ENCODE measurements at regions not wholly inside any gene's neighbourhood (a gene's known extent, or its start where the extent isn't known, plus 50 kb on each side); places are given as distances from the start of the nearest gene placed in this dataset.
"Not testable (repeated sequence)": the region's sequence is repeated elsewhere in the genome, so short reads cannot be mapped to it uniquely, and the experiment has no call there.

- no peak for DNase-seq (ENCODE audit: low read depth)
- no peak overlapping the region for H3K4me3 ChIP-seq (ENCODE audit: low read depth, low read length)
- no peak for TF ChIP-seq CTCF (IDR thresholded peaks at IDR 0.05; ENCODE audit: insufficient read depth, low read depth, low read length, missing control alignments)
Observed at GRCh38 chr16:86075488-86075785, 176.5 kb downstream of the IRF8 start.

GRCh38 chr16:86075839-86076440 lies 177.0 kb downstream of the IRF8 start:
- H3K4me3 ChIP-seq (ENCODE audit: low read depth, low read length): no peak overlapping the region
- no peak for DNase-seq (ENCODE audit: low read depth)
- TF ChIP-seq CTCF (IDR thresholded peaks at IDR 0.05; ENCODE audit: insufficient read depth, low read depth, low read length, missing control alignments): no peak

- TF ChIP-seq CTCF (IDR thresholded peaks at IDR 0.05; ENCODE audit: insufficient read depth, low read depth, low read length, missing control alignments): no peak
- no peak overlapping the region for H3K4me3 ChIP-seq (ENCODE audit: low read depth, low read length)
- no peak for DNase-seq (ENCODE audit: low read depth)
Observed at GRCh38 chr16:86076606-86077005, 177.6 kb downstream of the IRF8 start.

GRCh38 chr16:86077243-86077940 lies 178.4 kb downstream of the IRF8 start:
- no peak for DNase-seq (ENCODE audit: low read depth)
- TF ChIP-seq CTCF (IDR thresholded peaks at IDR 0.05; ENCODE audit: insufficient read depth, low read depth, low read length, missing control alignments): no peak
- H3K4me3 ChIP-seq (ENCODE audit: low read depth, low read length): no peak overlapping the region

GRCh38 chr16:86078121-86078600 lies 179.2 kb downstream of the IRF8 start:
- DNase-seq (ENCODE audit: low read depth): no peak
- no peak for TF ChIP-seq CTCF (IDR thresholded peaks at IDR 0.05; ENCODE audit: insufficient read depth, low read depth, low read length, missing control alignments)
- H3K4me3 ChIP-seq (ENCODE audit: low read depth, low read length): no peak overlapping the region

- not testable (repeated sequence) for H3K4me3 ChIP-seq (ENCODE audit: low read depth, low read length); DNase-seq (ENCODE audit: low read depth)
Observed at GRCh38 chr16:86078711-86079110, 179.7 kb downstream of the IRF8 start.

GRCh38 chr16:86079255-86079885 lies 180.4 kb downstream of the IRF8 start:
- H3K4me3 ChIP-seq (ENCODE audit: low read depth, low read length): no peak overlapping the region
- DNase-seq (ENCODE audit: low read depth): no peak
- TF ChIP-seq CTCF (IDR thresholded peaks at IDR 0.05; ENCODE audit: insufficient read depth, low read depth, low read length, missing control alignments): no peak
